Neural cell (in vitro differentiated cells): ENCODE measurements at regions not wholly inside any gene's neighbourhood (a gene's known extent, or its start where the extent isn't known, plus 50 kb on each side); places are given as distances from the start of the nearest gene placed in this dataset.

ENCODE experiments used
- H2AFZ ChIP-seq: fragments of 200-600, 300-800 bp; sonication (generic), shearing (Covaris generic); 2 replicates; pipeline ENCODE4 v1.6.0; 2014; ENCODE audit warnings: low read depth, mild to moderate bottlenecking, antibody characterized with exemption, low read length, moderate library complexity
- H3F3A ChIP-seq: fragments of 200-600 bp; shearing (Covaris generic); 2 replicates; pipeline ENCODE4 v1.6.1; 2016; ENCODE audit warnings: mild to moderate bottlenecking, moderate library complexity, mixed read lengths, antibody characterized with exemption, low read length; ENCODE audit not compliant: insufficient read depth, poor library complexity, severe bottlenecking
- H3K27ac ChIP-seq: fragments of 200-600, 300-800 bp; sonication (generic), shearing (Covaris generic); 2 replicates; pipeline ENCODE4 v1.5.1; 2014; ENCODE audit warnings: mild to moderate bottlenecking, low read length, moderate library complexity
- H3K27me3 ChIP-seq: fragments of 300-800, 200-600 bp; sonication (generic), shearing (Covaris generic); 2 replicates; pipeline ENCODE4 v1.6.0; 2014; ENCODE audit warnings: mild to moderate bottlenecking, low read depth, low read length, moderate library complexity; ENCODE audit not compliant: insufficient read depth
- H3K36me3 ChIP-seq: fragments of 300-800, 200-600 bp; sonication (generic), shearing (Covaris generic); 2 replicates; pipeline ENCODE4 v1.5.1; 2014; ENCODE audit warnings: mild to moderate bottlenecking, antibody characterized with exemption, low read length, moderate library complexity; ENCODE audit not compliant: insufficient read depth
- H3K4me2 ChIP-seq: fragments of 300-800, 200-600 bp; sonication (generic), shearing (Covaris generic); 2 replicates; pipeline ENCODE4 v1.6.0; 2014; ENCODE audit warnings: mild to moderate bottlenecking, low read length
- H3K4me3 ChIP-seq: fragments of 300-800, 200-600 bp; sonication (generic), shearing (Covaris generic); 2 replicates; pipeline ENCODE4 v1.5.1; 2014; ENCODE audit warnings: mild to moderate bottlenecking, low read length, moderate library complexity
- H3K79me2 ChIP-seq: fragments of 200-600 bp; shearing (Covaris generic); replicated peaks from 2 replicates; pipeline ENCODE4 v1.6.0; 2014; ENCODE audit warnings: mild to moderate bottlenecking, low read length, moderate library complexity; ENCODE audit not compliant: insufficient read depth
- H3K9ac ChIP-seq: fragments of 300-800, 200-600 bp; sonication (generic), shearing (Covaris generic); 2 replicates; pipeline ENCODE4 v1.6.1; 2016; ENCODE audit warnings: mild to moderate bottlenecking, low read length, mixed read lengths
- H3K9me2 ChIP-seq: fragments of 200-600 bp; shearing (Covaris generic); 2 replicates; pipeline ENCODE4 v1.6.1; 2016; ENCODE audit warnings: mild to moderate bottlenecking, low read length, mixed read lengths; ENCODE audit not compliant: insufficient read depth
- H3K9me3 ChIP-seq: fragments of 200-600, 300-800 bp; sonication (generic), shearing (Covaris generic); 2 replicates; pipeline ENCODE4 v1.6.1; 2016; ENCODE audit warnings: mild to moderate bottlenecking, mixed run types, low read length, moderate library complexity, mixed read lengths
- H4K20me1 ChIP-seq: fragments of 200-600 bp; shearing (Covaris generic); 2 replicates; pipeline ENCODE4 v1.6.1; 2016; ENCODE audit warnings: mild to moderate bottlenecking, mixed run types; ENCODE audit not compliant: insufficient read depth
- CTCF ChIP-seq: fragments of 450-650 bp; IDR thresholded peaks from 2 replicates; pipeline ENCODE4 v1.5.1; 2014; ENCODE audit warnings: antibody characterized with exemption, mild to moderate bottlenecking, moderate library complexity; ENCODE audit not compliant: poor library complexity, severe bottlenecking
- EP300 ChIP-seq: fragments of 450-650 bp; conservative IDR thresholded peaks from 2 replicates; pipeline ENCODE4 v1.6.1; 2014; ENCODE audit warnings: antibody characterized with exemption, mild to moderate bottlenecking, moderate library complexity; ENCODE audit not compliant: poor library complexity, severe bottlenecking
- EZH2 ChIP-seq: fragments of 200-600, 300-800 bp; shearing (Covaris generic), sonication (generic); IDR thresholded peaks from 2 replicates; pipeline ENCODE4 v1.6.1; 2014; ENCODE audit warnings: antibody characterized with exemption, low read length, borderline replicate concordance, mild to moderate bottlenecking; ENCODE audit not compliant: insufficient read depth, poor library complexity, severe bottlenecking
- MXI1 ChIP-seq: fragments of 450-650 bp; conservative IDR thresholded peaks from 2 replicates; pipeline ENCODE4 v1.6.1; 2014; ENCODE audit warnings: antibody characterized with exemption, mild to moderate bottlenecking; ENCODE audit not compliant: poor library complexity, severe bottlenecking
- POLR2AphosphoS5 ChIP-seq: IDR thresholded peaks from 2 replicates; pipeline ENCODE4 v1.6.1; 2012
- RAD21 ChIP-seq: fragments of 450-650 bp; conservative IDR thresholded peaks from 2 replicates; pipeline ENCODE4 v1.6.1; 2014; ENCODE audit warnings: antibody characterized with exemption, mild to moderate bottlenecking, moderate library complexity
- REST ChIP-seq: IDR thresholded peaks from 2 replicates; pipeline ENCODE4 v1.6.1; 2012; ENCODE audit warnings: borderline replicate concordance
- SMC3 ChIP-seq: fragments of 450-650 bp; conservative IDR thresholded peaks from 2 replicates; pipeline ENCODE4 v1.6.1; 2014; ENCODE audit warnings: antibody characterized with exemption, mild to moderate bottlenecking, moderate library complexity; ENCODE audit not compliant: poor library complexity
- TAF1 ChIP-seq: IDR thresholded peaks from 2 replicates; pipeline ENCODE4 v1.6.1; 2012; ENCODE audit warnings: low read depth

DNA sequence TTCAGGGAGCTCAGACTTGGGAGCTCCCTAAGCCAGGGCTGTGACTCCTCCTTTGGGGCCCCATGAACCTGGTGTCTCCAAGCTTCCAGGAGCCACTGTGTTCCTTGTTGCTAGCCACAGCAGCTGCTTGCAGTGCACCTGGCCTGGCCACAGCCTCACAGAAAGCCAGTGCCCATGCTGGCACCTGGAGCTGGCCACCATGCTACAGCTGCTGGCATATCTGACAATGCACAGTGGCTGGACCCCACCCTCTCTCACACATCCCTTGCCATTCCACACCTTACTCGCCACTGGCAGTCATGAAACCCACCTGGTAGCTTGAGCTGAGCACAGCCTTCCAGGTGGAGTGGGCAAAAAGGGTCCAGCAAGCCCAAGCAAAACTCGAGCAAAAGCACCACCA is 441.7 kb downstream of the ARAP2 start:
- no peak overlapping the region for H3K4me2 ChIP-seq
- H3K9me2 ChIP-seq = no peaks in the 10 kb centered on the region
- H3K79me2 ChIP-seq = no peaks in the 10 kb centered on the region
- H3K4me3 ChIP-seq = no peak overlapping the region
- no peak overlapping the region for H3K9ac ChIP-seq
- TF ChIP-seq REST (no peak), RAD21 (no peak), EZH2 (no peak), TAF1 (no peak), EP300 (no peak), SMC3 (no peak), POLR2AphosphoS5 (no peak)
- no peaks in the 10 kb centered on the region for H3K27me3 ChIP-seq
- no peaks in the 10 kb centered on the region for H3K36me3 ChIP-seq
- no peaks in the 10 kb centered on the region for H3F3A ChIP-seq
- H3K27ac ChIP-seq = no peak overlapping the region
- no peak overlapping the region for H2AFZ ChIP-seq
- no peaks in the 10 kb centered on the region for H4K20me1 ChIP-seq
- H3K9me3 ChIP-seq = no peaks in the 10 kb centered on the region

DNA sequence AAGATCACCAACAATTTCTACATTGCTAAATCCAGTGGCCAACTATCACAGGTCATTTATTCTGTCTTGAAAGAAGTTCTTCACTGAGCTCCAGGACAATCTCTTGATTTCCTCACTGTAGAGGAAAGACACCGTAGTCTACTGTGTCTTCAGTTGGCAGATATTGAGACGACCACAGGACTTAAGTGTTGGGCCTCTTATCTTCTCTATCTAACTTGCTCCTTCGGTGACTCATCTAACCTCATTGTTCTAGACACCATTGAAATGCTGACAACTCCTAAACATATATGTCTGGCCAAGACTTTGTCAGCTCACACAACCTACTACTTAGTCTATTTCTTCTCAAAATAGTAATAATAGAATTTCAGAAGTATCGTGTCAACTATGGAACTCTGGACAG is 425.8 kb downstream of the ARAP2 start:
- no peak overlapping the region for H3K9ac ChIP-seq
- no peaks in the 10 kb centered on the region for H4K20me1 ChIP-seq
- H3K36me3 ChIP-seq = no peaks in the 10 kb centered on the region
- no peaks in the 10 kb centered on the region for H3K9me3 ChIP-seq
- H3K4me2 ChIP-seq = no peak overlapping the region
- no peaks in the 10 kb centered on the region for H3K9me2 ChIP-seq
- no peak overlapping the region for H3K4me3 ChIP-seq
- H3F3A ChIP-seq = no peaks in the 10 kb centered on the region
- TF ChIP-seq SMC3 = no peak
- TF ChIP-seq CTCF = no peak
- no peak for TF ChIP-seq EZH2
- no peak for TF ChIP-seq MXI1
- TF ChIP-seq EP300 = no peak
- TF ChIP-seq POLR2AphosphoS5 = no peak
- no peak for TF ChIP-seq RAD21
- no peak overlapping the region for H2AFZ ChIP-seq
- H3K27me3 ChIP-seq = no peaks in the 10 kb centered on the region
- H3K27ac ChIP-seq = no peak overlapping the region
- no peaks in the 10 kb centered on the region for H3K79me2 ChIP-seq

- Histone ChIP-seq H3K4me3 (no peak overlapping the region), H3K4me2 (no peak overlapping the region), H3K27ac (no peak overlapping the region), H2AFZ (no peak overlapping the region), H4K20me1 (no peaks in the 10 kb centered on the region), H3K9ac (no peak overlapping the region), H3K9me2 (no peaks in the 10 kb centered on the region), H3K79me2 (no peaks in the 10 kb centered on the region), H3F3A (no peaks in the 10 kb centered on the region), H3K36me3 (no peaks in the 10 kb centered on the region), H3K27me3 (no peaks in the 10 kb centered on the region), H3K9me3 (no peaks in the 10 kb centered on the region)
- no peak for TF ChIP-seq EP300
- TF ChIP-seq REST = no peak
Measured at GRCh38 chr4:35820003-35820402, 424.3 kb downstream of the ARAP2 start.
